EL (cell line): ENCODE measurements at regions not wholly inside any gene's neighbourhood (a gene's known extent, or its start where the extent isn't known, plus 50 kb on each side); places are given as distances from the start of the nearest gene placed in this dataset.
"Not testable (repeated sequence)": the region's sequence is repeated elsewhere in the genome, so short reads cannot be mapped to it uniquely, and the experiment has no call there.

ENCODE experiments used
- DNase-seq: peaks from one replicate; pipeline ENCODE4 v3.0.0-alpha.2; 2016

- DNase-seq: not testable (repeated sequence)
These were observed 404.3 kb downstream of the ZBBX start for GRCh38 chr3:166975796-166976195.

GRCh38 chr3:166967714-166968113 is 412.4 kb downstream of the ZBBX start:
- DNase-seq: not testable (repeated sequence)

- DNase-seq: no peak
These were observed 417.2 kb downstream of the ZBBX start for GRCh38 chr3:166962911-166963310.

- DNase-seq: no peak
These were observed 423.0 kb downstream of the ZBBX start for GRCh38 chr3:166957121-166957520.

- no peak for DNase-seq
These were observed 424.7 kb downstream of the ZBBX start for GRCh38 chr3:166955201-166955939.

GRCh38 chr3:166934879-166935278 is 445.2 kb downstream of the ZBBX start:
- DNase-seq: no peak

- DNase-seq: no peak
These were observed 462.7 kb downstream of the ZBBX start for GRCh38 chr3:166917437-166917836.

GRCh38 chr3:166902374-166902773 is 477.7 kb downstream of the ZBBX start:
- DNase-seq: no peak

- no peak for DNase-seq
These were observed 479.1 kb downstream of the ZBBX start for GRCh38 chr3:166900866-166901577.

- DNase-seq: no peak
These were observed 482.3 kb downstream of the ZBBX start for GRCh38 chr3:166897811-166898210.

- DNase-seq: no peak
These were observed 490.9 kb downstream of the ZBBX start for GRCh38 chr3:166889241-166889640.

GRCh38 chr3:166879661-166880060 is 500.4 kb downstream of the ZBBX start:
- no peak for DNase-seq

- no peak for DNase-seq
These were observed 502.1 kb downstream of the ZBBX start for GRCh38 chr3:166877971-166878370.

GRCh38 chr3:166864473-166865467 is 515.3 kb downstream of the ZBBX start:
- no peak for DNase-seq

GRCh38 chr3:166860217-166860616 is 519.9 kb downstream of the ZBBX start:
- no peak for DNase-seq

- no peak for DNase-seq
These were observed 535.8 kb downstream of the ZBBX start for GRCh38 chr3:166844329-166844728.

- DNase-seq: not testable (repeated sequence)
These were observed 537.3 kb downstream of the ZBBX start for GRCh38 chr3:166842784-166843183.

GRCh38 chr3:166837535-166837934 is 542.6 kb downstream of the ZBBX start:
- DNase-seq: no peak

- no peak for DNase-seq
These were observed 543.3 kb downstream of the ZBBX start for GRCh38 chr3:166836836-166837235.

GRCh38 chr3:166829896-166830295 is 550.2 kb downstream of the ZBBX start:
- no peak for DNase-seq

- no peak for DNase-seq
These were observed 561.6 kb downstream of the ZBBX start for GRCh38 chr3:166818464-166818863.

GRCh38 chr3:166817269-166817668 is 562.8 kb downstream of the ZBBX start:
- not testable (repeated sequence) for DNase-seq
